GM13977 (cell line): ENCODE measurements at regions not wholly inside any gene's neighbourhood (a gene's known extent, or its start where the extent isn't known, plus 50 kb on each side); places are given as distances from the start of the nearest gene placed in this dataset.

Experiments
- DNase-seq: peaks from one replicate; pipeline ENCODE4 v3.0.0; 2012; ENCODE audit warnings: low spot score
- in situ Hi-C: fragments of 300-500 bp; cut with MboI; formaldehyde crosslinking; loops from one replicate; pipeline ENCODE4 v1.12.0; 2022; ENCODE audit warnings: low sequenced_read_pairs, low pct_unique_long_range_greater_than_20kb, mixed read lengths, inconsistent platforms; ENCODE audit not compliant: unreplicated experiment
- TF ChIP-seq, protein P1 (sequence below): IDR thresholded peaks from 2 replicates; pipeline ENCODE4 v1.5.1; 2012; ENCODE audit warnings: mild to moderate bottlenecking, control low read depth; ENCODE audit not compliant: insufficient read depth; ENCODE audit errors: extremely low read depth, missing control alignments

DNA sequence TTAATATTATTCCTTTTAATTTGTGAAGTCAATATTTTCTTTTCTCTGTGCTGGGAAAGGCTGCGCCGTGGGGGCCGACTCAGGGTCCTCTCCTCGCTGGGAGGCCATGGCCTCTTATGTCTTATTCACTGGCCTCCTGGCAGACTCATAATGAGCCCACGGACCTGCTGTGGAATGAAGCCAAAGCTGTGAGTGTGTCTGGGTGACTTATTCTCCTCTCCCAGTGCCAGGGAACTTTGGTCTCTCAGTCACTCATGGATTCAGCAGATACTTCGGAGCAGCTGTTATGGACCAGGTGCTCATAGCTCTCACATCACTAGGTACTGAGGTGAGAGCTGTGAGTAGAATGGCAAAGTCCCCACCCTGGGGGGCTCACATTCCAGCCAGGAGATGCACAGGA lies 297.6 kb downstream of the CDH26 start:
- in situ Hi-C loops, result no loop called here
- TF ChIP-seq, protein P1, sequence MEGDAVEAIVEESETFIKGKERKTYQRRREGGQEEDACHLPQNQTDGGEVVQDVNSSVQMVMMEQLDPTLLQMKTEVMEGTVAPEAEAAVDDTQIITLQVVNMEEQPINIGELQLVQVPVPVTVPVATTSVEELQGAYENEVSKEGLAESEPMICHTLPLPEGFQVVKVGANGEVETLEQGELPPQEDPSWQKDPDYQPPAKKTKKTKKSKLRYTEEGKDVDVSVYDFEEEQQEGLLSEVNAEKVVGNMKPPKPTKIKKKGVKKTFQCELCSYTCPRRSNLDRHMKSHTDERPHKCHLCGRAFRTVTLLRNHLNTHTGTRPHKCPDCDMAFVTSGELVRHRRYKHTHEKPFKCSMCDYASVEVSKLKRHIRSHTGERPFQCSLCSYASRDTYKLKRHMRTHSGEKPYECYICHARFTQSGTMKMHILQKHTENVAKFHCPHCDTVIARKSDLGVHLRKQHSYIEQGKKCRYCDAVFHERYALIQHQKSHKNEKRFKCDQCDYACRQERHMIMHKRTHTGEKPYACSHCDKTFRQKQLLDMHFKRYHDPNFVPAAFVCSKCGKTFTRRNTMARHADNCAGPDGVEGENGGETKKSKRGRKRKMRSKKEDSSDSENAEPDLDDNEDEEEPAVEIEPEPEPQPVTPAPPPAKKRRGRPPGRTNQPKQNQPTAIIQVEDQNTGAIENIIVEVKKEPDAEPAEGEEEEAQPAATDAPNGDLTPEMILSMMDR, result no peak
- DNase-seq, result no peak

DNA sequence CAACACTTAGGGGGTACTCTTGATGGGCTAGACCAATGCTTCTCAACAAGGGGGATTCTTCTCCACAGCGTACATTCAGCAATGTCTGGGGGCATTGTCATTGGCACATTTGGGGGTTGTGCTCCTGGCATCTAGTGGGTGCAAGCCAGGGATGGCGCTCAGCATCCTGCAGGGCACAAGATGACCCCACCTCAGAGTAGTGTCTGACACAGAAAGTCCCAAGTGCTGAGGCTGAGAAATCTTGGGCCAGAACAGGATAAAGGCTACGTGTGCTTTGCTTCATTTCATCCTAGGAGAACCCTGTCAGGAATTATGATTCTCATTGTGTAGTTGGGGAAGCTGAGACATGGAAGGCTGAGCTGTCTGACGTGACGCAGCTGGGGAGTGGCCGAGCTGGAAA lies 298.6 kb downstream of the CDH26 start:
- in situ Hi-C loops, result no loop called here
- no peak for DNase-seq
- TF ChIP-seq, protein P1, result no peak

DNA sequence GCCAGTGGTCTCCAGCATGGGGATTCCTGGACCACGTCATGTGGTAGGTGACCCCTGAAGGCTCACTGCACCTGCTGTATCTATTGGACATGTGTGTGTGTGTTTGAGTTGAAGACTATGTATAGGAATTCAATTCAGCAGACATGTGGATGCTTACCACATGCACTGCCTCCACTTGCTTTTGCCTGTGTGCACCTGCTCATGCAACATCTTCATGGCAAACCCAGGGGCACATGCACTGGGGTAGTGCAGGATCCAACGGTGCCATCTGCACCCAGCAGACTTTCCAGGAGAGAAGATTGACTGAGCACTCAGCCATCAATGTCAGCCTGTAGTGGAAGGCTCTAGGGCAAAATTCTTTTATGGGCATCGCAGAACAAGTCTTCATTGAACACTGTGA lies 299.4 kb downstream of the CDH26 start:
- no peak for DNase-seq
- in situ Hi-C loops, result no loop called here
- TF ChIP-seq, protein P1, result no peak

DNA sequence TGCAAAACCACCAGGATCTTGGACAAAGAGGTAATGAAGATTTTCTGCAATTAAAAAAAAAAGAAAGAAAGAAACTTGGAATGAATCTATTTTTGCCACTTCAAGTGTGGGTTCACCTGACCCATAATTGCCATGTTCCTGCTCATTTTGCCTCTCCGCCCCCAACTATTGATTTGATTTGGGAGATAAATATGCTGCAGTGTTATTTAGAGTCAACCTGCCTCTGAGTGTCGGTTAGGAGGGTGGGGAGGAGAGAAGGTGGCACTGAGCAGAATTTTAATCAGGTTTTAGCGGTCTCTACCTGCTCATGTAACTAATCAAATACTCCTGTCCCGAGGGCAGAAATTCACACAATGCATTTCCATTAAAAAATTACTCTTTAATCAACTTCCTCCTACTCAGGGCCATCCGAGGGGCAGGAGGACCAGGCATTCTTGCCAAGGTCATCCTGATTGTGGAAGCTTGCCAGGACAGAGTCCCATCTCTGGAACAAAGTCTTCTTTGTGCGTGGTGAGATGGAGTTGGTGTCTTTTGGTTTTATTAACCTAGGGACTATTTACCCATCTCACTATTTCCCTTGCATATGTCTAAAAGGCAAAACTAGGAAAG lies 300.1 kb downstream of the CDH26 start:
- no peak for DNase-seq
- in situ Hi-C loops, result no loop called here
- TF ChIP-seq, protein P1, result no peak

DNA sequence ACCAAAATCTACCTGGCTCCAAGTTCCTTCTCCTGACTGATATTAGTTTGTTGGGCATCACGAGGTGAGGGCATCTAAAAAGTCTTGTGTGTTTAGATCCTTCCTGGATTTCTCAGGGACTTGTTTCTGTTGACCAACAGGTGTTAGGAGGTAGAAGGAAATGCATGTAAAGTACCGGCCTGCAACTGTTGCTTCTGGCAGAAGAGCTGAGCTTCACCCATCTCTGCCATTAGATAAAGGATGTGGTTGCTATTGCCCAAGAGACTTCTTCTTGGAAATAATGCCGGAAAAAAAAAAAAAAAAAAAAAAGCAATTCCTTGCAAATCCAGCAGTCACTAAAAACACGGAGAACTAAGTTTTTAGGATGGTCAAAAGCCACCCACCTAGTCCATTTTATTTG lies 303.1 kb downstream of the CDH26 start:
- TF ChIP-seq, protein P1, result no peak
- in situ Hi-C loops, result no loop called here
- DNase-seq, result no peak

DNA sequence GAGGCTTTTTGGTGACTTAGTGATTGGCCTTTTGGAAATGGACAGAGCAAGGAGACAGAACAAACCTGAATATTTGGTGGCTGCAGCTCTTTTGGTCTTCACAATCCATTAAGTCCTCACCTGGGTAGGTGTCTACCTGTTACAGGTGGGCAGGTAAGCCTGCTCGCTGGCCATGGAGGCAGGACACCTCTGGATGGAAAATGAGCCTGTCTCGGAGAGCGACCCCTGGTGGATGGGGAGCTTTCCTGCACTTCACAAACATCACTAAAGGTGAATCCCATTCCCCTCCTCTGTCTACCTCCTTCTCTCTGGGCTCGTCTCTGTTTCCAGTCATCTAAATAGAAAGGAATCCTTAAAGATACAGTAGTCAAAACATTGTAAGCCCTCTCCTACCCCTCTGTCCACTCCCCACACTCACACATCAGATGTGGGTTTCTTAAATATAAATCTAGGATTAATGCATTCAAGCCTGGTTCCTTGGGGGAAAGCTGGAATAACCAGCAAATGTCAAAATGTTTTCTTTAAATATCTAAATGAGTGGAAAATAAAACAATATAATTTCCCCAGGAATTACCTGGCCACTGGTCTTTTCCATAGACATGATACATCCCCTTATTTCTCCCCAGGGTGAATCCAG lies 304.9 kb downstream of the CDH26 start:
- in situ Hi-C loops, result no loop called here
- peak; percentile 43 for DNase-seq
- TF ChIP-seq, protein P1, result peak; percentile 64
